Left lung (tissue), 4 donors: ENCODE measurements at regions not wholly inside any gene's neighbourhood (a gene's known extent, or its start where the extent isn't known, plus 50 kb on each side); places are given as distances from the start of the nearest gene placed in this dataset.

Experiments used
- ATAC-seq: fragments of 200-7000 bp; cut with Tn5 transposase; one replicate; pipeline ENCODE4 v1.9.1; 2020; ENCODE audit warnings: moderate library complexity
- DNase-seq, 4 donors: peaks; one replicate each; pipeline ENCODE4 v3.0.0-alpha.2; 2013 to 2020
- H3K27ac ChIP-seq, 2 donors: fragments of 200-600 bp; sonication (generic) in 1 of 2; one replicate each; pipeline versions ENCODE4 v1.5.0 to v1.8.0; 2020 to 2021
- H3K27me3 ChIP-seq, 2 donors: fragments of 200-600 bp; sonication (generic) in 1 of 2; one replicate each; pipeline versions ENCODE4 v1.5.0 to v1.8.0; 2020 to 2021
- H3K36me3 ChIP-seq, 2 donors: fragments of 200-600 bp; sonication (generic) in 1 of 2; one replicate each; pipeline versions ENCODE4 v1.5.0 to v1.8.0; 2020 to 2021
- H3K4me1 ChIP-seq, 2 donors: fragments of 200-600 bp; one replicate each; pipeline ENCODE4 v1.8.0; 2021
- H3K4me3 ChIP-seq, 2 donors: fragments of 200-600 bp; sonication (generic) in 1 of 2; one replicate each; pipeline versions ENCODE4 v1.5.0 to v1.8.0; 2020 to 2021; ENCODE audit warnings: mild to moderate bottlenecking in 1 of 2
- H3K9me3 ChIP-seq, 2 donors: fragments of 200-600 bp; sonication (generic) in 1 of 2; one replicate each; pipeline versions ENCODE4 v1.5.0 to v1.8.0; 2020 to 2021
- intact Hi-C, 2 donors: fragments of 100-400 bp; cut with DNase I; formaldehyde crosslinking; loops; one replicate each; pipeline versions ENCODE4 v1.11.2 to v1.14.2; 2022
- TF ChIP-seq, protein P1 (sequence below), 2 donors: fragments of 200-600 bp; sonication (generic) in 1 of 2; IDR thresholded peaks; one replicate each; pipeline versions ENCODE4 v1.5.0 to v1.8.0; 2021; ENCODE audit warnings: antibody characterized with exemption in 2 of 2
- donor health status: DM: no; HTN: yes; CAD: no.
- donor health status: DM: no; HTN: no; CAD: no.

GRCh38 chr17:65433592-65433991, 127.9 kb downstream of the AXIN2 start:
- H3K27ac ChIP-seq: peak overlapping the region in 1 of 2 donors; percentile 46

GRCh38 chr17:65433157-65433556, 128.3 kb downstream of the AXIN2 start:
- H3K27ac ChIP-seq: no peak overlapping the region
- H3K36me3 ChIP-seq: no peaks in the 10 kb centered on the region
- no peaks in the 10 kb centered on the region for H3K4me1 ChIP-seq
- TF ChIP-seq, protein P1, sequence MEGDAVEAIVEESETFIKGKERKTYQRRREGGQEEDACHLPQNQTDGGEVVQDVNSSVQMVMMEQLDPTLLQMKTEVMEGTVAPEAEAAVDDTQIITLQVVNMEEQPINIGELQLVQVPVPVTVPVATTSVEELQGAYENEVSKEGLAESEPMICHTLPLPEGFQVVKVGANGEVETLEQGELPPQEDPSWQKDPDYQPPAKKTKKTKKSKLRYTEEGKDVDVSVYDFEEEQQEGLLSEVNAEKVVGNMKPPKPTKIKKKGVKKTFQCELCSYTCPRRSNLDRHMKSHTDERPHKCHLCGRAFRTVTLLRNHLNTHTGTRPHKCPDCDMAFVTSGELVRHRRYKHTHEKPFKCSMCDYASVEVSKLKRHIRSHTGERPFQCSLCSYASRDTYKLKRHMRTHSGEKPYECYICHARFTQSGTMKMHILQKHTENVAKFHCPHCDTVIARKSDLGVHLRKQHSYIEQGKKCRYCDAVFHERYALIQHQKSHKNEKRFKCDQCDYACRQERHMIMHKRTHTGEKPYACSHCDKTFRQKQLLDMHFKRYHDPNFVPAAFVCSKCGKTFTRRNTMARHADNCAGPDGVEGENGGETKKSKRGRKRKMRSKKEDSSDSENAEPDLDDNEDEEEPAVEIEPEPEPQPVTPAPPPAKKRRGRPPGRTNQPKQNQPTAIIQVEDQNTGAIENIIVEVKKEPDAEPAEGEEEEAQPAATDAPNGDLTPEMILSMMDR (IDR thresholded peaks at IDR 0.05): no peak
- no peak overlapping the region for H3K4me3 ChIP-seq
- DNase-seq: no peak
- intact Hi-C loops: no loop called here
- no peak for ATAC-seq
- peaks cover 0 to 5% of the 10 kb centered on the region in 2 donors for H3K9me3 ChIP-seq
- peaks cover 0 to 2% of the 10 kb centered on the region in 2 donors for H3K27me3 ChIP-seq

More at GRCh38 chr17:65433592-65433991, 127.9 kb downstream of the AXIN2 start:
- Histone ChIP-seq H3K4me3 (no peak overlapping the region), H3K9me3 (peaks cover 0 to 5% of the 10 kb centered on the region in 2 donors), H3K4me1 (no peaks in the 10 kb centered on the region), H3K36me3 (no peaks in the 10 kb centered on the region), H3K27me3 (peaks cover 0 to 6% of the 10 kb centered on the region in 2 donors)
- TF ChIP-seq, protein P1 (IDR thresholded peaks at IDR 0.05): no peak
- intact Hi-C loops: no loop called here
- ATAC-seq: peak; percentile 23
- DNase-seq: no peak

DNA sequence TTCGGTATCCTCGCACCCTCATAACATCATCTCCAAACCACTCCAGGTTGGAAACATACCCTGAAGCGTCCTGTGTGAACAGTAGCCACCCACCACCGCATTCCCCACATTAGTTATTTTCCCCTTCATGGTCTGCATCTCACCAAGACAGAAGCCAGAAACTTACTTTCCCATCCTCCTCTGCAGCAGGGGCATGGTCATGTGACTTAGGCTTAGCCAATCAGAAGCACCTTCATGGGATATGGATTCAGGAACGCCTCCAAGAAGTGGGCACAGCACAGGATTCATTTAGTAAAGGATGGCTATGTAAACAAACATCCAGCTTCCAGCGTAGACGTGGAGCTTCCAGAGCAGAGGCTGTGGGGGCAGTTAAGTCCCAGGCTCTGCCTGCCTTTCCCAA, 130.3 kb downstream of the AXIN2 start:
- no peaks in the 10 kb centered on the region for H3K27me3 ChIP-seq
- H3K4me3 ChIP-seq: no peak overlapping the region
- ATAC-seq (no peak), DNase-seq (no peak)
- H3K36me3 ChIP-seq: no peaks in the 10 kb centered on the region
- peaks cover 0 to 5% of the 10 kb centered on the region in 2 donors for H3K9me3 ChIP-seq
- intact Hi-C loops: no loop called here
- H3K4me1 ChIP-seq: no peaks in the 10 kb centered on the region
- H3K27ac ChIP-seq: no peak overlapping the region
- TF ChIP-seq, protein P1 (IDR thresholded peaks at IDR 0.05): no peak

- ATAC-seq (no peak), DNase-seq (no peak)
- Histone ChIP-seq H3K27me3 (no peaks in the 10 kb centered on the region), H3K9me3 (peaks cover 0 to 5% of the 10 kb centered on the region in 2 donors), H3K36me3 (no peaks in the 10 kb centered on the region), H3K4me3 (no peak overlapping the region), H3K4me1 (no peaks in the 10 kb centered on the region), H3K27ac (no peak overlapping the region)
- TF ChIP-seq, protein P1 (IDR thresholded peaks at IDR 0.05): no peak
- intact Hi-C loops: no loop called here
These were observed 131.1 kb downstream of the AXIN2 start for GRCh38 chr17:65430209-65430833.

DNA sequence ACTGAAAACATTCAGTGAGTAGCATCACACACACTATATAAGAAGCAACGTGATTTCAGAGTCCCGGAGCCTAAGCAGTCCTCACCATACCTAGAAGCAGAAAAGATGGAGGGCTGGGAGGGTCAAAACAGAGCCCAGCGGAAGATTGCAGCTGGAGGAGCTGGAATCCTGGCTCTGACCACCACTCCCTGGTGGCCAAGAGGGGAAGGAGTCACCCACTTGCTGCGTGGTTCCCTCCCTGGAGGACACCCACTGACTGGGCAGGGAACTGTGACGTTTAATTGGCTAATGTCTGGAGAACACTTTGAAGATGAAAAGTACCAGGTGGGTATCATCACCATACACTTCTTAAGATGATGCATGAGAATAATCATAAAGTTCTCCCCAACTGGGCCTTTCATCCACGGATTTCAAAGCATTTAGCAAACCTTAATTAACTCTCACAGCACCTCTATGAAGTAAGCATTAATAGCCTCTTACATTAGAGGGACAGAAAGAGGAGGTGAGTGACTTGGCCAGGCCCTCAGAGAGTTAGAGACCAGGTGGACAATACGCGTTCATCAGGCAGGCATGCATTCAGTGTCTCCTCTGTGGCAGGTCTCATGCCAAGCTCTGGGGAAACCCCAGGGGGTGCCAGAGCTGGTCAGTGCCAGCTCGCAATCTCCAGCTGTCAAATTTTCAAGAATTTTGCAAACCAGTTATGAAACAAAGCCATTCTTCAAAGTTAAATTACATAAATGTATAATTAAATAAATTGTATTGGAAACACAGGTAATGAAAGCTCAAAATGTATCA, 137.9 kb downstream of the AXIN2 start:
- Histone ChIP-seq H3K9me3 (no peaks in the 10 kb centered on the region), H3K27me3 (no peaks in the 10 kb centered on the region), H3K4me1 (no peaks in the 10 kb centered on the region), H3K36me3 (no peaks in the 10 kb centered on the region), H3K27ac (no peak overlapping the region), H3K4me3 (no peak overlapping the region)
- intact Hi-C loops: no loop called here
- TF ChIP-seq, protein P1 (IDR thresholded peaks at IDR 0.05): no peak
- ATAC-seq (no peak), DNase-seq (no peak)
